ENCODE measurements at regions not wholly inside any gene's neighbourhood (a gene's known extent, or its start where the extent isn't known, plus 50 kb on each side); places are given as distances from the start of the nearest gene placed in this dataset.

DNA sequence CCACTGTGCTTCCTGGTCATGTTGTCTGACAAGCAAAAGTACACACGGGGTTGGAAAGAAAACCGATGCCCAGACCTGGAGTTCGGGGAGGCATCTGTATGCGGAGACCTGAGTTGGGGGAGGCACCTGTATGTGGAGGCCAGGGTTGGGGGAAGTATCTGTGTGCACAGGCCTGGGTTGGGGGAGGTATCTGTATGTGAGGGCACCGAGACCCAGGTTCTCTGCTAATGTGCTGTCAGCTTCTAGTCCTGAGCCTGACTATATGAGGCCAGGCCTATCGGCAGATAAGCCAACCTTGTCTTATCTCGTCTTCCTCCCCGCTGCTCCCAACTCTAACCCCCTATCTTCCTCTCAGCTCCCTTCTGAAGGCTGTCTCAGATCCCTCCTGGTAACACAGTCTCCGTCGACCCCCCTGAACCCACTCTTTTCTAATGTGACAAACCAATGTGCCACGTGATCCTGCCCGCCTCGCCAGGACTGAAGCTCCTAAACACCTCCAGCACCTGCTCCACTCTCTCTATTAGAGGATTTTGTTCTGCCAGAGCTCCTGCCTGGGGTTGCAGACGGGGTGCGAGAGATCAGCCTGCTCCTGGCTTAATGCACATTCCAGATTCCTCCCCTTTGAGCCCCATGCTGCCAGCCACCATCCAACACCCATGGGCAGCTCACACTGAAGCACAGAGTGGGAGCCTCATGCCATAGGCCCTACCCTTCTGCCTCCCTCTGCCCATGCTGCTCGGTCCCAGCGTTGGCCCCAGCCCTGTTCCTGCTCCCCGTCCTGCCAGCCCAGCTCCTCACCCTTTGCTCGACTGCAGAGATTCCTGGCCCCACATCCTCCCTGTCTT is 188.4 kb downstream of the SH3BP4 start:
- TF ChIP-seq POLR2AphosphoS5 (IDR thresholded peaks at IDR 0.05) (no peak), POLR2A (IDR thresholded peaks at IDR 0.05) (no peak), EP300 (IDR thresholded peaks at IDR 0.05) (no peak)
- TF ChIP-seq, protein P1, sequence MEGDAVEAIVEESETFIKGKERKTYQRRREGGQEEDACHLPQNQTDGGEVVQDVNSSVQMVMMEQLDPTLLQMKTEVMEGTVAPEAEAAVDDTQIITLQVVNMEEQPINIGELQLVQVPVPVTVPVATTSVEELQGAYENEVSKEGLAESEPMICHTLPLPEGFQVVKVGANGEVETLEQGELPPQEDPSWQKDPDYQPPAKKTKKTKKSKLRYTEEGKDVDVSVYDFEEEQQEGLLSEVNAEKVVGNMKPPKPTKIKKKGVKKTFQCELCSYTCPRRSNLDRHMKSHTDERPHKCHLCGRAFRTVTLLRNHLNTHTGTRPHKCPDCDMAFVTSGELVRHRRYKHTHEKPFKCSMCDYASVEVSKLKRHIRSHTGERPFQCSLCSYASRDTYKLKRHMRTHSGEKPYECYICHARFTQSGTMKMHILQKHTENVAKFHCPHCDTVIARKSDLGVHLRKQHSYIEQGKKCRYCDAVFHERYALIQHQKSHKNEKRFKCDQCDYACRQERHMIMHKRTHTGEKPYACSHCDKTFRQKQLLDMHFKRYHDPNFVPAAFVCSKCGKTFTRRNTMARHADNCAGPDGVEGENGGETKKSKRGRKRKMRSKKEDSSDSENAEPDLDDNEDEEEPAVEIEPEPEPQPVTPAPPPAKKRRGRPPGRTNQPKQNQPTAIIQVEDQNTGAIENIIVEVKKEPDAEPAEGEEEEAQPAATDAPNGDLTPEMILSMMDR (IDR thresholded peaks at IDR 0.05): no peak
- no peaks in the 10 kb centered on the region for H3K36me3 ChIP-seq
- DNase-seq: no peak
- WGBS, 2 donors: 93% methylated on average over 19 of the region's 19 CpGs
- H3K27ac ChIP-seq: no peak overlapping the region
- no peaks in the 10 kb centered on the region for H3K27me3 ChIP-seq
- intact Hi-C loops (cut with DNase I): loop anchor here (5.0 kb wide), 1 partner anchor 532 kb away; no protein-coding TSS in a partner anchor
- H3K4me1 ChIP-seq: peaks cover 0 to 3% (median 0%) of the 10 kb centered on the region in 4 donors
- H3K4me3 ChIP-seq: no peak overlapping the region
- no peaks in the 10 kb centered on the region for H3K9me3 ChIP-seq

GRCh38 chr2:235140801-235141081 is 188.9 kb downstream of the SH3BP4 start:
- no peak for DNase-seq
- Histone ChIP-seq H3K4me3 (no peak overlapping the region), H3K4me1 (peaks cover 0 to 3% (median 0%) of the 10 kb centered on the region in 4 donors), H3K27ac (no peak overlapping the region), H3K27me3 (no peaks in the 10 kb centered on the region), H3K36me3 (no peaks in the 10 kb centered on the region), H3K9me3 (no peaks in the 10 kb centered on the region)
- 98% methylated on average over 5 of the region's 5 CpGs for WGBS, 2 donors
- intact Hi-C loops (cut with DNase I): no loop called here
- TF ChIP-seq EP300 (IDR thresholded peaks at IDR 0.05) (no peak), POLR2AphosphoS5 (IDR thresholded peaks at IDR 0.05) (no peak), POLR2A (IDR thresholded peaks at IDR 0.05) (no peak)
- TF ChIP-seq, protein P1 (IDR thresholded peaks at IDR 0.05): no peak

- intact Hi-C loops (cut with DNase I): no loop called here
- no peak for TF ChIP-seq EP300 (IDR thresholded peaks at IDR 0.05)
- TF ChIP-seq, protein P1 (IDR thresholded peaks at IDR 0.05): no peak
- no peak for TF ChIP-seq POLR2AphosphoS5 (IDR thresholded peaks at IDR 0.05)
- no peak for TF ChIP-seq POLR2A (IDR thresholded peaks at IDR 0.05)
- WGBS, 2 donors: 63 to 84% methylated on average over 12 of the region's 12 CpGs
- no peak overlapping the region for H3K4me3 ChIP-seq
- no peak overlapping the region for H3K27ac ChIP-seq
- no peaks in the 10 kb centered on the region for H3K4me1 ChIP-seq
- no peak for DNase-seq
- H3K36me3 ChIP-seq: no peaks in the 10 kb centered on the region
- no peaks in the 10 kb centered on the region for H3K9me3 ChIP-seq
- no peaks in the 10 kb centered on the region for H3K27me3 ChIP-seq
These were observed 189.8 kb downstream of the SH3BP4 start for GRCh38 chr2:235141411-235142128.

DNA sequence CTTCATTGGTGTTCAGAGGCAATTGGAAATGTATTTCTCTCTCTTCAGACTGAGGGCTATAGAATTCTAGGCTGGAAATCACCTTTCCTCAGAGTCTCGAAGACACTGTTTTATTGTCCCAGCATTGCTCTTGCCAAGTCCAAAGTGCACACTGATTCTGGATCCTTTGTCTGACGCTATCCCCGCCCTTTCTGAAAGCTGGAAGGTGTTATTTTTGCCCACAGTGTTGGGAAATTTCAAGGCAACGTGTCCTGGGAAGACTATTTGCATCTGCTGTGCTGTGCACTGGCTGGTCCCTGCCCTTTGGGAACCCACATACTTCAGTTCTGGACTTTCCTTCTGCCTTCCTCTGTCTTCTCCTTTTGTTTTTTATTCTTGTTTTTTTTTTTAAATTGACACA is 190.8 kb downstream of the SH3BP4 start:
- 15 to 63% methylated on average over 4 of the region's 4 CpGs for WGBS, 2 donors
- TF ChIP-seq POLR2AphosphoS5 (IDR thresholded peaks at IDR 0.05) (no peak), EP300 (IDR thresholded peaks at IDR 0.05) (no peak), POLR2A (IDR thresholded peaks at IDR 0.05) (no peak)
- TF ChIP-seq, protein P1 (IDR thresholded peaks at IDR 0.05): no peak
- DNase-seq: no peak

More for the DNA sequence above, 190.8 kb downstream of the SH3BP4 start:
- no peaks in the 10 kb centered on the region for H3K4me1 ChIP-seq
- intact Hi-C loops (cut with DNase I): no loop called here
- no peaks in the 10 kb centered on the region for H3K36me3 ChIP-seq
- no peaks in the 10 kb centered on the region for H3K9me3 ChIP-seq
- H3K27ac ChIP-seq: no peak overlapping the region
- H3K27me3 ChIP-seq: no peaks in the 10 kb centered on the region
- no peak overlapping the region for H3K4me3 ChIP-seq

All from sigmoid colon (tissue), 6 donors.